C4-2B (cell line): ENCODE measurements at regions not wholly inside any gene's neighbourhood (a gene's known extent, or its start where the extent isn't known, plus 50 kb on each side); places are given as distances from the start of the nearest gene placed in this dataset.

ENCODE experiments used
- CTCF ChIP-seq: fragments of 450-650 bp; conservative IDR thresholded peaks from 2 replicates; pipeline ENCODE4 v1.5.1; 2017; ENCODE audit warnings: mild to moderate bottlenecking
- ZFX ChIP-seq: fragments of 450-650 bp; IDR thresholded peaks from 2 replicates; pipeline ENCODE4 v1.6.1; 2017

DNA sequence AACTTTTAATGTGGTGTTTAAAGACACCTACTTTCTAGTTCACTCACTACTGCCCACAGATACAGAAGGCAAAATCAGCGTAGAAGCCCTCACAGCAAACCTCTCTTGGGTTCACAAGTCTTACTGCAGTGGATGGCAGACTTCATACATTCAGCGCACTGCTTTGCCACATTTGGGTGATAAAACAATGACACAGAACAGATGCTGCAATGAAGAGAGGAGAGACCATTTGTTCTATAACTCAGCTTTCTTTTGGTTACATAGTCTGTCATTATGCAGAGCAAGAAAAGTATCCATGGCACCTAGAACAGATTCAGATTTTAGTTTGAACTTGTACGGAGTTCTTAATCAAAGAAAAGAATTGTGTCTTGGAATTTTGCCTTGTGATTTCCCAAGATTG lies 459.0 kb downstream of the BCAT1 start:
- TF ChIP-seq CTCF (no peak), ZFX (no peak)
